ENCODE measurements at regions not wholly inside any gene's neighbourhood (a gene's known extent, or its start where the extent isn't known, plus 50 kb on each side); places are given as distances from the start of the nearest gene placed in this dataset.

DNA sequence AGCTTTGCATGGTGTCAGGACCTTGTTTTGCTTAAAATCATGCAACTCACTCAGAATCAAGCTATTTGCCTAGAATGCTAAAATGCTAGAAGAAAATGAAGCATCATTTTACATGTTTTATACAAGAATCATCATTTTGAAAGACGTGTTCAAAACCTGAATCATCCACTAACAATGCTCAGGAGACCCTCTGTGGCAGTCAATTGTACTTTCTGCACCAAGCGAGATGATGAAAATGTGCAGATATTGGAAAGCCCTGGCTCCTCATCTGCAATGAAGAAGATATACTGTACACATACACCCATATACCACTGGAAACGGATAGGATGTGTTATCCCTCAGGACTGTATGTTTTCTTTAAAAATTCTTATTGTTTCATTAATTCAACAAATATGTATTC lies 92.7 kb downstream of the DYRK2 start:
- Histone ChIP-seq H3K4me1 (ENCODE audit: control insufficient read depth, insufficient read depth, low read length) (no peaks in the 10 kb centered on the region), H3K36me3 (ENCODE audit: control insufficient read depth, insufficient read depth, low read length) (no peaks in the 10 kb centered on the region)
- WGBS (ENCODE audit: insufficient coverage), result no CpG with 5 or more reads among the region's 3 CpGs

DNA sequence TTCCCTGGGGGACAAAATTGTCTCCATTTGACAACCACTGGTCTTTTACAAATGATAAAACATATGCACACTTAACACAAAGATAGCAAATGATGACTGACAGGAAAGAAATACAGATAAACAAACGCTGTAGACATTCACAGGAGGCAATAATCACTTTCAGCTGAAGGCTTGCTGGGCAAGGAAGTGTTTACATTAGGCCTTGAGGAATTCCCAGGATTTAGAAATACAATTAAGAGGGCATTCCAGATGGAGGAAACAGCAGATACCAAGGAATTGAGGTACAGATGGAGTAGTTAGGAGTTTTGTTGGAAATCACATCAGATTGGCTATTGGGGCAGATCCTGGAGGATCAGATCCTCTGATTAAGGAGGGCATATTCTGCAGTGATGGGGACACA lies 93.9 kb downstream of the DYRK2 start:
- no peaks in the 10 kb centered on the region for H3K36me3 ChIP-seq (ENCODE audit: control insufficient read depth, insufficient read depth, low read length)
- H3K27me3 ChIP-seq (ENCODE audit: control insufficient read depth, insufficient read depth, low read length), result no peaks in the 10 kb centered on the region
- no peak overlapping the region for H3K4me3 ChIP-seq (ENCODE audit: low read depth, low read length)
- H3K27ac ChIP-seq (ENCODE audit: low read depth, low read length), result no peak overlapping the region
- DNase-seq (ENCODE audit: low read depth in 4 of 6, low spot score in 6 of 6), result no peak
- no CpG with 5 or more reads among the region's 1 CpG for WGBS (ENCODE audit: insufficient coverage)
- H3K9me3 ChIP-seq (ENCODE audit: control insufficient read depth, insufficient read depth, low read length), result no peaks in the 10 kb centered on the region
- no peaks in the 10 kb centered on the region for H3K4me1 ChIP-seq (ENCODE audit: control insufficient read depth, insufficient read depth, low read length)

More for the DNA sequence above, 92.7 kb downstream of the DYRK2 start:
- H3K9me3 ChIP-seq (ENCODE audit: control insufficient read depth, insufficient read depth, low read length), result no peaks in the 10 kb centered on the region
- H3K27ac ChIP-seq (ENCODE audit: low read depth, low read length), result no peak overlapping the region
- H3K27me3 ChIP-seq (ENCODE audit: control insufficient read depth, insufficient read depth, low read length), result no peaks in the 10 kb centered on the region
- peak in 1 of 6 donors; percentile 44 for DNase-seq (ENCODE audit: low read depth in 4 of 6, low spot score in 6 of 6)
- no peak overlapping the region for H3K4me3 ChIP-seq (ENCODE audit: low read depth, low read length)

DNA sequence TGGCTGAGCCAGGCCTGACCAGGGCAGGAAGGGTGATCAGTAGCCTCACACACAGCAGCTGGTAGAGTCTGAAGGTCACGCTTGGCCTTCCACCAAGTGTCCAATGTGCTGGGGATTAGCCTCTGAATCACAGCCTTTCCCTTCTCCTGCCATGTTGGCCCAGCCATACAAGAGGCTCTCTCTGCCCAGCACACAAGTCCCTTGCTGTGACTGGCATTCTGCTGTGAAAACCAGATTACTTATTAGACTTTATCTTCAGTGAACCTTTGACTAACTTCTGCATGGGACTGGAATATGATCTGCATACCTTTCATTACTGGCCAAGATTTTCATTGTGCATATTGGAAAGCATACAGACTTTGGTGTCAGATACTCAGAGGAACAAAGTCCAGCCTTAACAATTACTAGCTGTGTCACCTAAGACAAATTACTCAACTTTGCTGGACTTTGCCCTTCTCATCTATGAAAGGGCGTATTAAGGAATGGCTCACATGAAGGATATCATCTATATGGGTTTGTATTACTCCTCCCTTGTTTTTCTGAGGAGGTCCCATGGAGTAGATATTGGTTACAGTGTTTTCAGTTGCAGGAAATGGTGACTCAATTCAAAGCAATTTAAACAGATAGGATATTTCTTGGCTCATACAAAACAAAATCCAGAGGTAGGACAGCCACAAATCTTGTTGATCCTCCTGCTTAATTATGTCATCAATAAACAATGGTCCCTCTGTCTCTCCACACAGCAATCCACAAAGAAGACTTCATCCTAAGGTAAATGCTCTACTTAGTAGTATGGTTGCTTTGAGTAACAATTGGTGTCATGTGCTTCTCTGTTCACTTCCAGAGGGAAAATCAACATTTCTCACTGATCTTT lies 99.6 kb downstream of the DYRK2 start:
- Histone ChIP-seq H3K4me3 (ENCODE audit: low read depth, low read length) (no peak overlapping the region), H3K4me1 (ENCODE audit: control insufficient read depth, insufficient read depth, low read length) (no peaks in the 10 kb centered on the region), H3K36me3 (ENCODE audit: control insufficient read depth, insufficient read depth, low read length) (no peaks in the 10 kb centered on the region), H3K9me3 (ENCODE audit: control insufficient read depth, insufficient read depth, low read length) (no peaks in the 10 kb centered on the region), H3K27ac (ENCODE audit: low read depth, low read length) (no peak overlapping the region), H3K27me3 (ENCODE audit: control insufficient read depth, insufficient read depth, low read length) (no peaks in the 10 kb centered on the region)
- no peak for DNase-seq (ENCODE audit: low read depth in 4 of 6, low spot score in 6 of 6)
- WGBS (ENCODE audit: insufficient coverage), result 91% methylated on average over 1 of the region's 2 CpGs

DNA sequence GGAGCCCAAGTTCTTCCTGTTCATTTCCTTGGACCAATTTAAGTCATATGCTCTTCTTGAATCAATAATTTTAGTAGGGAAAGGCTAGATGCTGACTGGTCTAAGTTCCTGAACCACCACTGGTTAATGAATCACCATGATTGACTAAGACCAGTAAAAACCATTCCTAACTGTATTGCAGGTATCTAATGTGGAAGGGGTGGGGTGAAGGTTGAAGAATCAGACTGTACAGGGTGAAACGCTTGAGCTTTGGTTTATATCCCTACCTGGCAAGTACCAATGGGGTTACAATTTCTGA lies 100.1 kb downstream of the DYRK2 start:
- H3K36me3 ChIP-seq (ENCODE audit: control insufficient read depth, insufficient read depth, low read length), result no peaks in the 10 kb centered on the region
- no peaks in the 10 kb centered on the region for H3K9me3 ChIP-seq (ENCODE audit: control insufficient read depth, insufficient read depth, low read length)
- no peaks in the 10 kb centered on the region for H3K27me3 ChIP-seq (ENCODE audit: control insufficient read depth, insufficient read depth, low read length)
- H3K4me1 ChIP-seq (ENCODE audit: control insufficient read depth, insufficient read depth, low read length), result no peaks in the 10 kb centered on the region
- no peak for DNase-seq (ENCODE audit: low read depth in 4 of 6, low spot score in 6 of 6)
- no peak overlapping the region for H3K4me3 ChIP-seq (ENCODE audit: low read depth, low read length)
- no CpG with 5 or more reads among the region's 1 CpG for WGBS (ENCODE audit: insufficient coverage)
- H3K27ac ChIP-seq (ENCODE audit: low read depth, low read length), result no peak overlapping the region

DNA sequence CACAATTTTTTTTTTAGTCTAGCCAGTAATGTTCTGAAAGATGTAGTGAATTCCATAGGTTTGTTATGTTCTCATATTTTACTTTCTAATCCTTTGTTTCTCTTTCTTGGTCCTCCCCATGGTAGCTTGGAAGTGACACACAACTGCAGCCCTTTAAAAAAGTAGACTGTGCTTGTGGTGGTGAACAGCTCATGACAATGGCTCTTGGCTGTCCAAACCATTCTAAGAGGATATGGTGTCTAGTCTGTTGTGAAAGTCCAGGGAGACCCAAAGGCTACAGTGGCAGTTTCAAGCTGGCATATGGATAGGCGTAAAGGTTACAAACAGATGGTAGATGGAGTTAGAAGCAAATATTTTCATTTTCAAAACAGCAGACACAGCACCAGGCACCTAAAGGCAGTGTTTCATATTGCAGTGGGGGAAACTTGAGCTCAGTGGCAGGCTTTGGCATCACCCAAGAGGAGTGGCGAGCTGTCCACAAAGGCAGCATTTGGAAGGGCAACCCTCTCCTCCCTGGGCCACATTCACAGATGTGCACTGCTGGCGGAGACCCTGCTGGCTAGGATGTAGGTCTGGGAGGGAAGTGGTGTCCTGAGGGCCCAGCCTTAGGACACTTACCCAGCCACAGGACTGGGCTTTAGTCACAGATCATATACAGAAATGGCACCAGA lies 102.1 kb downstream of the DYRK2 start:
- H3K9me3 ChIP-seq (ENCODE audit: control insufficient read depth, insufficient read depth, low read length), result no peaks in the 10 kb centered on the region
- H3K27me3 ChIP-seq (ENCODE audit: control insufficient read depth, insufficient read depth, low read length), result no peaks in the 10 kb centered on the region
- H3K27ac ChIP-seq (ENCODE audit: low read depth, low read length), result no peak overlapping the region
- DNase-seq (ENCODE audit: low read depth in 4 of 6, low spot score in 6 of 6), result no peak
- H3K4me3 ChIP-seq (ENCODE audit: low read depth, low read length), result no peak overlapping the region
- no CpG with 5 or more reads among the region's 3 CpGs for WGBS (ENCODE audit: insufficient coverage)
- no peaks in the 10 kb centered on the region for H3K36me3 ChIP-seq (ENCODE audit: control insufficient read depth, insufficient read depth, low read length)
- H3K4me1 ChIP-seq (ENCODE audit: control insufficient read depth, insufficient read depth, low read length), result no peaks in the 10 kb centered on the region

DNA sequence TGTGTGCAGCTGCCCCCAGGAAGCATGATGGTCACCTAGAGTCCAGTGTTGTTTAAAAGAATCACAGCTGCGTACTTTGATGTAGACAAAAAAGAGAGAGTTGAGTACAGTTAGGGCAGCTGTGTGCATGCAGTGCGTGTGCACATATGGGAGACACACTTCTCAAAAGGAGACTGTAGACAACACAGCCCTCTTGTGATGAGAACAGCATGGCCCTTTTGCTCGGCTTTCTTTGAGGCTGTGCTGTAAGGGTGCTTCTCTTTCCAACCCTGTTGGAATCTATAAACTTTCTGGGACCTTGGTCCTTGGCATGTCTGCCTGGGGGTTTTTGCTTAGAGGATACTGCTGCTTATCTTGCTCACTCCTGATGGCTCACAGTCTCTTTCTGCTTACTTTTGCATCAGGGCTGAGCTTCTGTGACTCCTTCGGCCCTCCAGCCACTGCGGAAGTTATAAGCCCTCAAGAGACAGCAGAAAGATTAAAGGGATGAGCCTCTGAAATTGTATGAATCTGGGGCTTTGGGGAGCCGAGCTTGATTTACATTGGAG lies 102.9 kb downstream of the DYRK2 start:
- DNase-seq (ENCODE audit: low read depth in 4 of 6, low spot score in 6 of 6), result no peak
- H3K27ac ChIP-seq (ENCODE audit: low read depth, low read length), result no peak overlapping the region
- H3K4me3 ChIP-seq (ENCODE audit: low read depth, low read length), result no peak overlapping the region
- H3K36me3 ChIP-seq (ENCODE audit: control insufficient read depth, insufficient read depth, low read length), result no peaks in the 10 kb centered on the region
- no peaks in the 10 kb centered on the region for H3K4me1 ChIP-seq (ENCODE audit: control insufficient read depth, insufficient read depth, low read length)
- H3K9me3 ChIP-seq (ENCODE audit: control insufficient read depth, insufficient read depth, low read length), result no peaks in the 10 kb centered on the region
- H3K27me3 ChIP-seq (ENCODE audit: control insufficient read depth, insufficient read depth, low read length), result no peaks in the 10 kb centered on the region
- WGBS (ENCODE audit: insufficient coverage), result 81% methylated on average over 4 of the region's 6 CpGs

DNA sequence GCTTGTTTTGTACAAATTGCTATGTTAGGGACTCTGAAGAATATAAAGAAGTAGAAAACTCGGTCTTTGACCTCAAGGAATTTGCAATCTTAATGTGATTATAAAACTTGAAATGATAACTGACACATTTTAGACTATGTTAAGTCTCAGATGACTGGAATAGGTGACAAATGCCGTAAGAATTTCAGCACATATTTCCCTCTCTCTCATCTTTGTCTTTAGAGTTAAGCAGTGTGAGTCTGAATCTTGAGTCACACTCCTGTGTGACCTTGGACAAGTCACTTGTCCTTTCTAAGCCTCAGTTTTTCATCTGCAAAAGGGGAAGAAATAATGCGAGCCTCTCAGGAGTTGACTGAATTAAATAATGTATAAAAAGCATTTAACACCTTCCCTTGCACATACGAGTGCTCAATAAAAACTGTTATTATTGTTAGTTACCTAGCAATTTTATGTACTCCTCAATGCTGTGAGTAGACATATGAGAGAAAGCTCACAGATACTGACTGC lies 103.7 kb downstream of the DYRK2 start:
- Histone ChIP-seq H3K36me3 (ENCODE audit: control insufficient read depth, insufficient read depth, low read length) (no peaks in the 10 kb centered on the region), H3K9me3 (ENCODE audit: control insufficient read depth, insufficient read depth, low read length) (no peaks in the 10 kb centered on the region), H3K4me3 (ENCODE audit: low read depth, low read length) (no peak overlapping the region), H3K27me3 (ENCODE audit: control insufficient read depth, insufficient read depth, low read length) (no peaks in the 10 kb centered on the region), H3K4me1 (ENCODE audit: control insufficient read depth, insufficient read depth, low read length) (no peaks in the 10 kb centered on the region), H3K27ac (ENCODE audit: low read depth, low read length) (no peak overlapping the region)
- no peak for DNase-seq (ENCODE audit: low read depth in 4 of 6, low spot score in 6 of 6)
- WGBS (ENCODE audit: insufficient coverage), result 100% methylated on average over 1 of the region's 4 CpGs

DNA sequence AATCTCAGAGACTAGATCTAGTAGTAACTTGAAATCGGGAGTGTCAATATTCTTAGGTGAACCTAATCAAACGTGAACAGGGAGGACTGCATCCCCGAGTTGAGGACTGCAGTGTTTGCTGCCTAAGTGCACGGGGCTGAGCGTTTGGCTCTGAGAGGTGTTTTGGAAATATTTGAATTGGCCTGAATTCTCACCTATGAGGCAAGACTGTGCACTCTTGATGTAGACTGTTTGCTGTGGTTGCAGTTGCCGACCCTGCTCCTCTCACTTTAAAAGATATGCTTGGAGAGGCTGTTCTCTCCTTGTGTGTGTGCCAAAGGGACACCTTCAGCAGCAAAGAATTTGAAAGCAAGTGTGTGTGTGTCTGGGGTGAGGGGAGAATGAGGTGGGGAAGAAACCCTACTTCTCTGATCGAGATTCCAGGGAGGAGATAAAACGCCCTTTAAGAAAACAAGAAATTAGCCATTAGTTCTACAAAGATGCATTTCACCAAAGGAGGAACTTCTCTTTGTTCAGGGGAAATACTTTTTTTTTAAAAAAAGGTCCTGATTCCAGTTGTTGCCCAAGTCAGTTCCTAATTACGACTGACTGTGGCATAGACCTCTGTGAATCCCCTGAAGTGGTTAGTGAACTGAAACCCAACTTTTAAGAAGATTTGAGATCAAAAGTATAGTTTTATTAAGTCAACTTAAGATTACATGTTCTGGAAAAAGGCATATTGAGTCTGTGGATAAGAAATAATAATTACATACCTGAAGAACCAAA lies 106.6 kb downstream of the DYRK2 start:
- no peak overlapping the region for H3K27ac ChIP-seq (ENCODE audit: low read depth, low read length)
- no peak for DNase-seq (ENCODE audit: low read depth in 4 of 6, low spot score in 6 of 6)
- 80% methylated on average over 6 of the region's 9 CpGs for WGBS (ENCODE audit: insufficient coverage)
- H3K9me3 ChIP-seq (ENCODE audit: control insufficient read depth, insufficient read depth, low read length), result no peaks in the 10 kb centered on the region
- peaks cover 3% of the 10 kb centered on the region for H3K4me1 ChIP-seq (ENCODE audit: control insufficient read depth, insufficient read depth, low read length)
- no peaks in the 10 kb centered on the region for H3K36me3 ChIP-seq (ENCODE audit: control insufficient read depth, insufficient read depth, low read length)
- no peaks in the 10 kb centered on the region for H3K27me3 ChIP-seq (ENCODE audit: control insufficient read depth, insufficient read depth, low read length)
- H3K4me3 ChIP-seq (ENCODE audit: low read depth, low read length), result no peak overlapping the region

DNA sequence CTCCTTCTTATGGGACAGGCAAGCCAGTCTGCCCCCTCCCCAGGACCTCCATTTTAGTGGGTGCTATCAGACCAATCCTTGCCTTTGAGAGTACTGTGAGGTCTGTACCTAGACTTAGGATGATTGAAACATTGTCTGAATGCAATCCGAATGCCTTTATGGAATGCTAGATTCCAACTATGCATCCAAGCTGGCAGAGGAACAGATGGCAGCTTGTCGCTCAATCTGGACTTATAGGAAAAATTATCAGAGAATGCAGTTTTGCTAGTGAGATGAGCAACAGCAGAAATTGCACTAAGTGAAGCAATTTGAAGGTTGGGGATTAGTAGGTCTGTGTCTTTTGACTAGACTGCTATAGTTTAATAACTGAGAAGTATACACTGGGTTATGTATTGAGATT lies 109.1 kb downstream of the DYRK2 start:
- Histone ChIP-seq H3K27ac (ENCODE audit: low read depth, low read length) (no peak overlapping the region), H3K27me3 (ENCODE audit: control insufficient read depth, insufficient read depth, low read length) (no peaks in the 10 kb centered on the region), H3K36me3 (ENCODE audit: control insufficient read depth, insufficient read depth, low read length) (no peaks in the 10 kb centered on the region), H3K4me3 (ENCODE audit: low read depth, low read length) (no peak overlapping the region), H3K9me3 (ENCODE audit: control insufficient read depth, insufficient read depth, low read length) (no peaks in the 10 kb centered on the region), H3K4me1 (ENCODE audit: control insufficient read depth, insufficient read depth, low read length) (peaks cover 7% of the 10 kb centered on the region)
- DNase-seq (ENCODE audit: low read depth in 4 of 6, low spot score in 6 of 6), result peak in 1 of 6 donors; percentile 79
- WGBS (ENCODE audit: insufficient coverage), result 100% methylated on average over 2 of the region's 2 CpGs

Measured in spinal cord (tissue), 9 donors.